HG02798 (cell line): ENCODE measurements at regions not wholly inside any gene's neighbourhood (a gene's known extent, or its start where the extent isn't known, plus 50 kb on each side); places are given as distances from the start of the nearest gene placed in this dataset.
"Not testable (repeated sequence)": the region's sequence is repeated elsewhere in the genome, so short reads cannot be mapped to it uniquely, and the experiment has no call there.

Experiments
- ATAC-seq: cut with Tn5 transposase; IDR thresholded peaks from one replicate; pipeline ENCODE4 v1.9.1; 2021; ENCODE audit warnings: mild to moderate bottlenecking; ENCODE audit not compliant: unreplicated experiment, poor library complexity

- ATAC-seq: not testable (repeated sequence)
Measured at GRCh38 chr2:192921631-192922030, 726.9 kb upstream of the TMEFF2 start.

- no peak for ATAC-seq
Measured at GRCh38 chr2:192901446-192901845, 706.7 kb upstream of the TMEFF2 start.

- ATAC-seq: no peak
Measured at GRCh38 chr2:192899466-192899865, 704.7 kb upstream of the TMEFF2 start.

DNA sequence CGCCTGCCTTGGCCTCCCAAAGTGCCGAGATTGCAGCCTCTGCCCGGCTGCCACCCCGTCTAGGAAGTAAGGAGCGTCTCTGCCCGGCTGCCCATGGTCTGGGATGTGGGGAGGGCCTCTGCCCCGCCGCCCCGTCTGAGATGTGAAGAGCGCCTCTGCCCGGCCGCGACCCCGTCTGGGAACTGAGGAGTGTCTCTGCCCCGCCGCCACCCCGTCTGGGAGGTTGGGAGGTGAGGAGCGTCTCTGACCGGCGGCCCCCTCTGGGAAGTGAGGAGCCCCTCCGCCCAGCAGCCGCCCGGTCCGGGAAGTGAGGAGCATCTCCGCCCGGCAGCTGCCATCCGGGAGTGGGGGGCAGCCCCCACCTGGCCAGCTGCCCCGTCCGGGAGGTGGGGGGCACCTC is 699.2 kb upstream of the TMEFF2 start:
- not testable (repeated sequence) for ATAC-seq

DNA sequence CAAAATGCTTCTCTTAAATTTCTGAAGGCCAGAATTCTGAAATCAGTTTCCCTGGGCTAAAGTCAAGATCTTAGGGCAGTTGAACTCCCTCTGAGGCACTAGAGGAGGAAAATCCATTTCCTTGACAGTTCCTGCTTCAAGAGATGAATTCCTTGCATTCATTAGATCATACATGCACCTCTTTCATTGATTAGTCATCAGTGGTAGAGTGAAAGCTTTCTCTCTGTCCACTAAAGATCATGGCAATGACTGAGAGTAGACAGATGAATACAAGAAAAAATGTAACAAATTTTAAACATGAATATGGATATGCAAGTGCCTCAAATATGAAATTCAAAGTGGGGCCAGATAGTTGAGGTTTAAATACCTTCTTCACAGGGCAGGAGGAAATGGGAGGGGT is 693.4 kb upstream of the TMEFF2 start:
- ATAC-seq: no peak

GRCh38 chr2:192887337-192887736 is 692.6 kb upstream of the TMEFF2 start:
- ATAC-seq: no peak

DNA sequence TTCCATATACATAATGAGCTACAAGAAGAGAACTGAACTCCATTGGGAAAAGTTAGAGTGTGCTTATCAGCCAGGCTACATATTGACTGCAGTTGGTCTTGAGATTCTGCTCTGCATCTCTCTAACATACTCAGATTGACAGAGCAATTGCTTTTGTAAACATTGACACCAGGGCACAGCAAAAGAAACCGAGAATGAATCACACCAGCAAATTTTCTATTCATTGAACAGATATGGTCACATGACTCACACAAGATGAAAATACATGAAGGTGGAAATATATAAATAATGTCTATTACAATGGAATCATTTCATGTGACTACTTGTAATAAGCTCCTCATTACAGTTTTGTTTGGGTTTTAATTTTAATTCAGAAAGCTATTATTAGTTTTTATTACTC is 691.9 kb upstream of the TMEFF2 start:
- no peak for ATAC-seq

GRCh38 chr2:192885569-192886160 is 690.9 kb upstream of the TMEFF2 start:
- no peak for ATAC-seq

DNA sequence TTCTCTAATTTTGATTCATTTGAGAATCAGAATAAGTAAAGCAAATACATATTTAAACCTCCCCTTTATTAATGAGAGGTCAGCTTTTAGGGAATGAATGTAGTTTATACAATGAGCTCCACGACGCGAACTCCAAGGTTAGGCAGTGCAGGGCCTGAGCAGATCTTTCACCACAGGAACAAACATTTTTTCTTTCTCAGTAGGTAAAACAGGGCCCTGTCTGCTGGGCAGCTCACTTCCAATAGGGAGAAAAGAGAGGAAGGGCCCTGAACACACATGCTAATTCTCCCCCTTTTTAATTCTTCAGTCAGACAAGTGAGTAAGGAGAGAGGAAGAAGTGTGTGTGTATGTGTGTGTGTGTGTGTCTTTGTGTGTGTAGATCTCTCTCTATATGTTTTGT is 682.4 kb upstream of the TMEFF2 start:
- ATAC-seq: no peak

DNA sequence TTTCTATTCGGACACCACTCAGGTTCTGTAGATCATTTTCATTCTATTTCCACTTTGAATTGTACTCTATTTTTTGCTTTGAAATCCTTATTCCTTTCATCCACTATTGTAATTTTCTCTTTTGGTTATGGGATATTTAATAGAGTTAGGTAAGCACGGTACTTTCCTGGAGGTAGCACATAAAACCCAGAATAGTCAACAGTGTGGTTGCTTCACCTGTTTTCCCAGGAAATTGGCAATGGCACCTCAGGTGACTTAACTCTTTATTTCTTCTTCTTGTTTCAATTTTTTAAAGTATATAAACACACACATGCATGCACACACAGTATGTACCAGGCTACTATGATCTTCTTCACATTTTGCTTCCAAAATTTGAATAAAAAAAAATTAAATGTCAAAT is 682.0 kb upstream of the TMEFF2 start:
- no peak for ATAC-seq

DNA sequence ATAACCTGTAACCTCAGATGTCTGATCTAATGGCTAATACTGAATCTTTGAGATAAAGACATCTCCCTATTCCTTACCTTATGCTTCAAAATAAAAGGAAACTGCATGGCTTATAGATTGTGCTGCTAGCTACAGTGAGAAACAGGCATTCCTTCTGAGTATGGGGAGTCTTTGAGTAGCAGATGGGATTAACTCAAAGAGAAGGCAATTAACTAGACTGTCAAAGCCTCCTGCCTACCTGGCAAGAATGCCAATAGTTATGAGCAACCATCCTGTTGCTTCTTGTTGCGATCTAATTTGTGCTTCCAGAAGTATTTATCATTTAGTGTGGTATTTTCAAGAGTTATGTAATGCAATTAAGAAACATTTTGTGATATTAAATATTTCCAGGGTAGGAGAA is 660.0 kb upstream of the TMEFF2 start:
- no peak for ATAC-seq

DNA sequence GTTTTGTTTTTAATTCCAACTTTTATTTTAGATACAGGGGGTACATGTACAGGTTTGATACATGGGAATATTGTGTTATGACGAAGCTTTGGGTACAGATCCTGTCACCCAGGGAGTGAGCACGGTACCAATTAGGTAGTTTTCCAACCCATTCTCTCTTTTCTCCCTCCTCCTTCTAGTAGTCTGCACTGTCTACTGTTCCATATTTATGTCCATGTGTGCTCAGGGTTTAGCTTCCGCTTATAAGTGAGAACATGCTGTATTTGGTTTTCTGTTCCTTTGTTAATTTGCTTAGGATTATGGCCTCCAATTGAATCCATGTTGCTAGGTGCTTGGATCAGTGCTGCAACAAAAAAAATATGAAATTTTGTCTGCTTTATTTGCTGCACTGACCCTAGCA is 659.3 kb upstream of the TMEFF2 start:
- ATAC-seq: no peak

- no peak for ATAC-seq
Measured at GRCh38 chr2:192828947-192829346, 634.2 kb upstream of the TMEFF2 start.

GRCh38 chr2:192828175-192828574 is 633.4 kb upstream of the TMEFF2 start:
- ATAC-seq: no peak

DNA sequence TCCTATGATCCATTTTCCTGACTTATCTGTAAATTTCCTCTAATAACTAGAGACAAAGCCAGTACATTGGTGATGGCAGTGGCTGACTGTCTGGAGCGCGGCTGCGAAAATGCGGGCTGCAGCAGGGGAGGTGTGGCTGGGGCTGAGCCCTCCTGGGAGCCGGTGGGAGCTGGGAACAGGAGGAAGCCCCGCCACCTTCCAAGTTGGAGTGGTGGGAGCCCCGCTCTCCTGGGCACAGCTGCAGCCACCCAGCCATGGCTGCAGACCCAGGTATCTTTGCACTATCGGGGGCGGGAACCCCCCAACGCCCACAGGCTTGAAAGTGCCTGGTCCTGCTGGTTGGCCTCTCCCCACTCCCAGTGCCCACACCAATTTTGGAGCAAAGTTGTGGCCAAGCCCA is 633.0 kb upstream of the TMEFF2 start:
- no peak for ATAC-seq

GRCh38 chr2:192814376-192814775 is 619.6 kb upstream of the TMEFF2 start:
- ATAC-seq: no peak

- no peak for ATAC-seq
Measured at GRCh38 chr2:192813341-192813740, 618.6 kb upstream of the TMEFF2 start.

DNA sequence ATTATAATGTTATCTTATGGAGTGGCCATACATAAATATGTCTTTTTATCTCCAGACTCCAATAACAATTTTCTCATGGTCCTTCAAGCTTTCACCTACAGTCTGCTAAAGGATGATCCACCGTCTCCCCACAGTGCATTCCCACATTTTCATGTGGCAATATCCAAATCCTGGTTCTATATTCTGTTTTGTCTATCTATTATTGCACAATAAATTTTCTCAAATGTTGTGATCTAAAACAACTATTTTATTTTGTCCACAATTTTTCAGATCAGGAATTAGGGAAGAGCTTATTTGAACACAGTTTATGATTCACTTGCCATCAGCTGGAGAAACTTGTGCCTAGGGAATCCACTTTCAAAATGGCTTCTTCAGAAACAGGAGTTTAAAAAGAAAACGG is 614.4 kb upstream of the TMEFF2 start:
- no peak for ATAC-seq

DNA sequence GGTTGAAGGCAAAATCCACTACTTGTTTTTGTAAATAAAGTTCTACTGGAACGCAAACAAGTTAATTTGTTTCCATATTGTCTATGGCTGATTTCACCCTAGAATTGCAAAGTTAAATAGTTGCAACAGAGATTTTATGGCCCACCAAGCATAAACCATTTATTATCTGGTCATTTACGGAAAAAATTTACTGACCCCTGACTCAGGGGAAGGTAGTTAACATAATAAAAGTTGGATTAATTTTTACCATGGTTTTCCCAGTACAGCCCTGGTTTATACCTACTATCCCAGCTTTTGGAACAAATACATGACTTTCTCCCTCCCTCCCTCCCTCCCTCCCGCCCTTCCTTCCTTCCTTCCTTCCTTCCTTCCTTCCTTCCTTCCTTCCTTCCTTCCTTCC is 588.9 kb upstream of the TMEFF2 start:
- no peak for ATAC-seq

GRCh38 chr2:192775459-192776262 is 580.9 kb upstream of the TMEFF2 start:
- no peak for ATAC-seq

- ATAC-seq: no peak
Measured at GRCh38 chr2:192775011-192775410, 580.3 kb upstream of the TMEFF2 start.

- no peak for ATAC-seq
Measured at GRCh38 chr2:192773044-192773443, 578.3 kb upstream of the TMEFF2 start.
